Activated naive CD8-positive, alpha-beta T cell treated with anti-CD3 and anti-CD28 coated beads for 36 hours (primary cell): ENCODE measurements at regions not wholly inside any gene's neighbourhood (a gene's known extent, or its start where the extent isn't known, plus 50 kb on each side); places are given as distances from the start of the nearest gene placed in this dataset.

Source experiments
- DNase-seq: peaks from one replicate; pipeline ENCODE4 v3.0.0; 2021
- H3K27ac Mint-ChIP-seq: one replicate; pipeline ENCODE4 v1.8.0; 2022; ENCODE audit warnings: mild to moderate bottlenecking, moderate library complexity, mixed read lengths
- H3K27me3 Mint-ChIP-seq: one replicate; pipeline ENCODE4 v1.8.0; 2022; ENCODE audit warnings: mild to moderate bottlenecking, mixed read lengths
- H3K36me3 Mint-ChIP-seq: one replicate; pipeline ENCODE4 v1.8.0; 2021; ENCODE audit warnings: mild to moderate bottlenecking, mixed read lengths
- H3K4me1 Mint-ChIP-seq: one replicate; pipeline ENCODE4 v1.8.0; 2021; ENCODE audit warnings: mixed read lengths
- H3K4me3 Mint-ChIP-seq: one replicate; pipeline ENCODE4 v1.8.0; 2022; ENCODE audit warnings: mild to moderate bottlenecking, moderate library complexity, mixed read lengths
- H3K9me3 Mint-ChIP-seq: one replicate; pipeline ENCODE4 v1.8.0; 2022; ENCODE audit warnings: mixed read lengths

- no peak for DNase-seq
- H3K27ac Mint-ChIP-seq, result no peak overlapping the region
- peaks cover 16% of the 10 kb centered on the region for H3K9me3 Mint-ChIP-seq
- no peak overlapping the region for H3K4me3 Mint-ChIP-seq
- peaks cover 4% of the 10 kb centered on the region for H3K27me3 Mint-ChIP-seq
- no peaks in the 10 kb centered on the region for H3K36me3 Mint-ChIP-seq
- H3K4me1 Mint-ChIP-seq, result peaks cover 4% of the 10 kb centered on the region
Observed at GRCh38 chr11:108994887-108995286, 330.0 kb downstream of the DDX10 start.

- Mint-ChIP-seq H3K27me3 (peaks cover 4% of the 10 kb centered on the region), H3K4me1 (peaks cover 4% of the 10 kb centered on the region), H3K4me3 (no peak overlapping the region), H3K36me3 (no peaks in the 10 kb centered on the region), H3K9me3 (peaks cover 16% of the 10 kb centered on the region), H3K27ac (no peak overlapping the region)
- DNase-seq, result no peak
Observed at GRCh38 chr11:108997826-108998225, 333.0 kb downstream of the DDX10 start.

- peaks cover 15% of the 10 kb centered on the region for H3K9me3 Mint-ChIP-seq
- no peak for DNase-seq
- H3K36me3 Mint-ChIP-seq, result no peaks in the 10 kb centered on the region
- H3K27ac Mint-ChIP-seq, result no peak overlapping the region
- H3K4me1 Mint-ChIP-seq, result no peaks in the 10 kb centered on the region
- H3K4me3 Mint-ChIP-seq, result no peak overlapping the region
- H3K27me3 Mint-ChIP-seq, result peaks cover 8% of the 10 kb centered on the region
Observed at GRCh38 chr11:109000531-109000930, 335.7 kb downstream of the DDX10 start.

- H3K4me3 Mint-ChIP-seq, result no peak overlapping the region
- H3K27me3 Mint-ChIP-seq, result peaks cover 12% of the 10 kb centered on the region
- no peaks in the 10 kb centered on the region for H3K36me3 Mint-ChIP-seq
- H3K9me3 Mint-ChIP-seq, result peaks cover 10% of the 10 kb centered on the region
- H3K4me1 Mint-ChIP-seq, result no peaks in the 10 kb centered on the region
- H3K27ac Mint-ChIP-seq, result no peak overlapping the region
- DNase-seq, result no peak
Observed at GRCh38 chr11:109001585-109001984, 336.7 kb downstream of the DDX10 start.

- H3K27ac Mint-ChIP-seq, result no peak overlapping the region
- no peaks in the 10 kb centered on the region for H3K9me3 Mint-ChIP-seq
- no peak overlapping the region for H3K4me3 Mint-ChIP-seq
- H3K27me3 Mint-ChIP-seq, result no peaks in the 10 kb centered on the region
- no peaks in the 10 kb centered on the region for H3K36me3 Mint-ChIP-seq
- no peaks in the 10 kb centered on the region for H3K4me1 Mint-ChIP-seq
- no peak for DNase-seq
Observed at GRCh38 chr11:109012991-109013390, 348.1 kb downstream of the DDX10 start.

- Mint-ChIP-seq H3K27ac (no peak overlapping the region), H3K36me3 (no peaks in the 10 kb centered on the region), H3K27me3 (no peaks in the 10 kb centered on the region), H3K4me3 (no peak overlapping the region), H3K9me3 (no peaks in the 10 kb centered on the region), H3K4me1 (no peaks in the 10 kb centered on the region)
- DNase-seq, result no peak
Observed at GRCh38 chr11:109015283-109015682, 350.4 kb downstream of the DDX10 start.

GRCh38 chr11:109016724-109017123, 351.9 kb downstream of the DDX10 start:
- Mint-ChIP-seq H3K4me1 (no peaks in the 10 kb centered on the region), H3K4me3 (no peak overlapping the region), H3K27me3 (no peaks in the 10 kb centered on the region), H3K27ac (no peak overlapping the region), H3K36me3 (no peaks in the 10 kb centered on the region), H3K9me3 (no peaks in the 10 kb centered on the region)
- DNase-seq, result no peak

GRCh38 chr11:109017489-109017888, 352.6 kb downstream of the DDX10 start:
- DNase-seq, result no peak
- no peak overlapping the region for H3K4me3 Mint-ChIP-seq
- H3K27me3 Mint-ChIP-seq, result no peaks in the 10 kb centered on the region
- no peaks in the 10 kb centered on the region for H3K4me1 Mint-ChIP-seq
- no peak overlapping the region for H3K27ac Mint-ChIP-seq
- H3K9me3 Mint-ChIP-seq, result no peaks in the 10 kb centered on the region
- H3K36me3 Mint-ChIP-seq, result no peaks in the 10 kb centered on the region

- DNase-seq, result no peak
- H3K27ac Mint-ChIP-seq, result no peak overlapping the region
- no peaks in the 10 kb centered on the region for H3K9me3 Mint-ChIP-seq
- H3K27me3 Mint-ChIP-seq, result no peaks in the 10 kb centered on the region
- no peak overlapping the region for H3K4me3 Mint-ChIP-seq
- no peaks in the 10 kb centered on the region for H3K36me3 Mint-ChIP-seq
- no peaks in the 10 kb centered on the region for H3K4me1 Mint-ChIP-seq
Observed at GRCh38 chr11:109018639-109019038, 353.8 kb downstream of the DDX10 start.

- H3K9me3 Mint-ChIP-seq, result peaks cover 3% of the 10 kb centered on the region
- H3K4me1 Mint-ChIP-seq, result no peaks in the 10 kb centered on the region
- no peak overlapping the region for H3K4me3 Mint-ChIP-seq
- H3K27me3 Mint-ChIP-seq, result no peaks in the 10 kb centered on the region
- DNase-seq, result no peak
- no peak overlapping the region for H3K27ac Mint-ChIP-seq
- H3K36me3 Mint-ChIP-seq, result no peaks in the 10 kb centered on the region
Observed at GRCh38 chr11:109019342-109019936, 354.6 kb downstream of the DDX10 start.

- Mint-ChIP-seq H3K27me3 (peaks cover 5% of the 10 kb centered on the region), H3K27ac (no peak overlapping the region), H3K36me3 (no peaks in the 10 kb centered on the region), H3K4me1 (no peaks in the 10 kb centered on the region), H3K9me3 (peaks cover 11% of the 10 kb centered on the region), H3K4me3 (no peak overlapping the region)
- no peak for DNase-seq
Observed at GRCh38 chr11:109023036-109023435, 358.2 kb downstream of the DDX10 start.

GRCh38 chr11:109026891-109027489, 362.1 kb downstream of the DDX10 start:
- H3K27me3 Mint-ChIP-seq, result peaks cover 5% of the 10 kb centered on the region
- H3K9me3 Mint-ChIP-seq, result peaks cover 11% of the 10 kb centered on the region

GRCh38 chr11:109027851-109028250, 363.0 kb downstream of the DDX10 start:
- no peak overlapping the region for H3K27ac Mint-ChIP-seq
- H3K27me3 Mint-ChIP-seq, result peaks cover 5% of the 10 kb centered on the region
- no peak for DNase-seq
- peaks cover 11% of the 10 kb centered on the region for H3K9me3 Mint-ChIP-seq
- H3K36me3 Mint-ChIP-seq, result no peaks in the 10 kb centered on the region
- no peaks in the 10 kb centered on the region for H3K4me1 Mint-ChIP-seq
- H3K4me3 Mint-ChIP-seq, result no peak overlapping the region

More at GRCh38 chr11:109026891-109027489, 362.1 kb downstream of the DDX10 start:
- DNase-seq, result no peak
- H3K4me3 Mint-ChIP-seq, result no peak overlapping the region
- H3K36me3 Mint-ChIP-seq, result no peaks in the 10 kb centered on the region
- no peak overlapping the region for H3K27ac Mint-ChIP-seq
- no peaks in the 10 kb centered on the region for H3K4me1 Mint-ChIP-seq

- H3K4me3 Mint-ChIP-seq, result no peak overlapping the region
- no peak for DNase-seq
- H3K36me3 Mint-ChIP-seq, result no peaks in the 10 kb centered on the region
- H3K4me1 Mint-ChIP-seq, result no peaks in the 10 kb centered on the region
- H3K27ac Mint-ChIP-seq, result no peak overlapping the region
- peaks cover 9% of the 10 kb centered on the region for H3K27me3 Mint-ChIP-seq
- peaks cover 3% of the 10 kb centered on the region for H3K9me3 Mint-ChIP-seq
Observed at GRCh38 chr11:109029927-109030326, 365.1 kb downstream of the DDX10 start.

GRCh38 chr11:109033627-109034338, 368.9 kb downstream of the DDX10 start:
- peaks cover 4% of the 10 kb centered on the region for H3K27me3 Mint-ChIP-seq
- H3K36me3 Mint-ChIP-seq, result no peaks in the 10 kb centered on the region
- H3K4me1 Mint-ChIP-seq, result no peaks in the 10 kb centered on the region
- H3K9me3 Mint-ChIP-seq, result no peaks in the 10 kb centered on the region
- H3K4me3 Mint-ChIP-seq, result no peak overlapping the region
- DNase-seq, result no peak
- H3K27ac Mint-ChIP-seq, result no peak overlapping the region

- H3K4me1 Mint-ChIP-seq, result no peaks in the 10 kb centered on the region
- H3K27me3 Mint-ChIP-seq, result peaks cover 4% of the 10 kb centered on the region
- H3K27ac Mint-ChIP-seq, result no peak overlapping the region
- no peaks in the 10 kb centered on the region for H3K9me3 Mint-ChIP-seq
- no peaks in the 10 kb centered on the region for H3K36me3 Mint-ChIP-seq
- H3K4me3 Mint-ChIP-seq, result no peak overlapping the region
- no peak for DNase-seq
Observed at GRCh38 chr11:109034339-109034696, 369.4 kb downstream of the DDX10 start.
